ENCODE measurements at regions not wholly inside any gene's neighbourhood (a gene's known extent, or its start where the extent isn't known, plus 50 kb on each side); places are given as distances from the start of the nearest gene placed in this dataset.
"Not testable (repeated sequence)": the region's sequence is repeated elsewhere in the genome, so short reads cannot be mapped to it uniquely, and the experiment has no call there.

GRCh38 chr18:28267276-28267675 is 90.3 kb upstream of the CDH2 start:
- TF ChIP-seq SPI1 (IDR thresholded peaks at IDR 0.05; ENCODE audit: borderline replicate concordance, low read depth) (no peak), GABPA (IDR thresholded peaks at IDR 0.05; ENCODE audit: low read depth) (no peak), REST (IDR thresholded peaks at IDR 0.05; ENCODE audit: insufficient replicate concordance, low read depth) (no peak), CTCF (IDR thresholded peaks at IDR 0.05; ENCODE audit: insufficient read depth, low read length) (no peak), POLR2AphosphoS5 (IDR thresholded peaks at IDR 0.05; ENCODE audit: low read depth) (no peak)
- H3K27ac ChIP-seq (replicated peaks), result no peak overlapping the region
- H3K27me3 ChIP-seq (ENCODE audit: insufficient read depth, poor library complexity, severe bottlenecking), result no peaks in the 10 kb centered on the region
- no peak for DNase-seq (ENCODE audit: low read depth in 1 of 2, low spot score in 1 of 2)
- H3K4me3 ChIP-seq (replicated peaks; ENCODE audit: insufficient read depth, low read length), result no peak overlapping the region

GRCh38 chr18:28256166-28256565 is 79.2 kb upstream of the CDH2 start:
- H3K27ac ChIP-seq (replicated peaks), result no peak overlapping the region
- H3K27me3 ChIP-seq (ENCODE audit: insufficient read depth, poor library complexity, severe bottlenecking), result no peaks in the 10 kb centered on the region
- no peak for DNase-seq (ENCODE audit: low read depth in 1 of 2, low spot score in 1 of 2)
- no peak for TF ChIP-seq POLR2AphosphoS5 (IDR thresholded peaks at IDR 0.05; ENCODE audit: low read depth)
- no peak for TF ChIP-seq CTCF (IDR thresholded peaks at IDR 0.05; ENCODE audit: insufficient read depth, low read length)
- no peak for TF ChIP-seq GABPA (IDR thresholded peaks at IDR 0.05; ENCODE audit: low read depth)
- TF ChIP-seq SPI1 (IDR thresholded peaks at IDR 0.05; ENCODE audit: borderline replicate concordance, low read depth), result no peak
- no peak for TF ChIP-seq REST (IDR thresholded peaks at IDR 0.05; ENCODE audit: insufficient replicate concordance, low read depth)
- no peak overlapping the region for H3K4me3 ChIP-seq (replicated peaks; ENCODE audit: insufficient read depth, low read length)

GRCh38 chr18:28248653-28249052 is 71.7 kb upstream of the CDH2 start:
- TF ChIP-seq CTCF (IDR thresholded peaks at IDR 0.05; ENCODE audit: insufficient read depth, low read length), result no peak
- no peak for TF ChIP-seq REST (IDR thresholded peaks at IDR 0.05; ENCODE audit: insufficient replicate concordance, low read depth)
- no peak for TF ChIP-seq GABPA (IDR thresholded peaks at IDR 0.05; ENCODE audit: low read depth)
- TF ChIP-seq POLR2AphosphoS5 (IDR thresholded peaks at IDR 0.05; ENCODE audit: low read depth), result no peak
- no peak for TF ChIP-seq SPI1 (IDR thresholded peaks at IDR 0.05; ENCODE audit: borderline replicate concordance, low read depth)
- no peak for DNase-seq (ENCODE audit: low read depth in 1 of 2, low spot score in 1 of 2)
- H3K27me3 ChIP-seq (ENCODE audit: insufficient read depth, poor library complexity, severe bottlenecking), result no peaks in the 10 kb centered on the region
- no peak overlapping the region for H3K4me3 ChIP-seq (replicated peaks; ENCODE audit: insufficient read depth, low read length)
- no peak overlapping the region for H3K27ac ChIP-seq (replicated peaks)

- not testable (repeated sequence) for H3K27ac ChIP-seq (replicated peaks); DNase-seq (ENCODE audit: low read depth in 1 of 2, low spot score in 1 of 2); H3K4me3 ChIP-seq (replicated peaks; ENCODE audit: insufficient read depth, low read length); H3K27me3 ChIP-seq (ENCODE audit: insufficient read depth, poor library complexity, severe bottlenecking)
These were observed 63.7 kb upstream of the CDH2 start for GRCh38 chr18:28240626-28241025.
